SK-N-SH (cell line): ENCODE measurements at regions not wholly inside any gene's neighbourhood (a gene's known extent, or its start where the extent isn't known, plus 50 kb on each side); places are given as distances from the start of the nearest gene placed in this dataset.
A peak's percentile ranks its signal among the peaks of the same experiment; 100 is the strongest.
"Not testable (repeated sequence)": the region's sequence is repeated elsewhere in the genome, so short reads cannot be mapped to it uniquely, and the experiment has no call there.

Source experiments
- CTCF ChIP-seq: fragments of 200-600 bp; sonication (generic); IDR thresholded peaks from 2 replicates; pipeline ENCODE4 v1.6.1; 2017; ENCODE audit warnings: antibody characterized with exemption, mild to moderate bottlenecking, moderate library complexity
- EP300 ChIP-seq, 2 experiments: IDR thresholded peaks; 2 replicates each; pipeline versions ENCODE4 v1.4.0 to v1.6.1; 2012; ENCODE audit warnings: borderline replicate concordance in 1 of 2, low read depth in 1 of 2, low read length in 1 of 2
- FOSL2 ChIP-seq: IDR thresholded peaks from 2 replicates; pipeline ENCODE4 v1.4.0; 2012; ENCODE audit warnings: low read depth, mild to moderate bottlenecking, moderate library complexity, borderline replicate concordance
- POLR2AphosphoS5 ChIP-seq: IDR thresholded peaks from 2 replicates; pipeline ENCODE4 v1.6.1; 2012; ENCODE audit warnings: low read depth, low read length

- TF ChIP-seq CTCF, POLR2AphosphoS5, FOSL2: not testable (repeated sequence)
- TF ChIP-seq EP300 (IDR thresholded peaks at IDR 0.05; ENCODE audit: borderline replicate concordance in 1 of 2, low read depth in 1 of 2, low read length in 1 of 2): peak in 1 of 2 experiments; percentile 46; a peak in 2 of 4 replicates
These were observed 724.3 kb downstream of the TTLL7 start for GRCh38 chr1:83274656-83275055.
